Endothelial cell of hepatic sinusoid (primary cell): ENCODE measurements at regions not wholly inside any gene's neighbourhood (a gene's known extent, or its start where the extent isn't known, plus 50 kb on each side); places are given as distances from the start of the nearest gene placed in this dataset.

Experiments used
- in situ Hi-C: cut with HindIII; loops from 2 replicates; pipeline ENCODE4 v1.10.0; 2017; ENCODE audit warnings: low sequenced_read_pairs

GRCh38 chr2:71851094-71851750, 296.4 kb downstream of the CYP26B1 start:
- in situ Hi-C loops: no loop called here

GRCh38 chr2:71850306-71850801, 297.3 kb downstream of the CYP26B1 start:
- in situ Hi-C loops: no loop called here

- in situ Hi-C loops: no loop called here
Measured at GRCh38 chr2:71849607-71850305, 297.9 kb downstream of the CYP26B1 start.

- in situ Hi-C loops: no loop called here
Measured at GRCh38 chr2:71849111-71849510, 298.6 kb downstream of the CYP26B1 start.

- in situ Hi-C loops: no loop called here
Measured at GRCh38 chr2:71846669-71847291, 300.9 kb downstream of the CYP26B1 start.

- in situ Hi-C loops: no loop called here
Measured at GRCh38 chr2:71846072-71846471, 301.6 kb downstream of the CYP26B1 start.

- in situ Hi-C loops: loop anchor here (5.0 kb wide), 1 partner anchor 32 kb away; no protein-coding TSS in a partner anchor
Measured at GRCh38 chr2:71844967-71845366, 302.7 kb downstream of the CYP26B1 start.

GRCh38 chr2:71843391-71843850, 304.2 kb downstream of the CYP26B1 start:
- in situ Hi-C loops: loop anchor here (5.0 kb wide), 1 partner anchor 34 kb away; no protein-coding TSS in a partner anchor

- in situ Hi-C loops: loop anchor here (5.0 kb wide), 1 partner anchor 35 kb away; no protein-coding TSS in a partner anchor
Measured at GRCh38 chr2:71842744-71843143, 304.9 kb downstream of the CYP26B1 start.

GRCh38 chr2:71839826-71840225, 307.8 kb downstream of the CYP26B1 start:
- in situ Hi-C loops: loop anchor here (5.0 kb wide), 1 partner anchor 37 kb away; no protein-coding TSS in a partner anchor

GRCh38 chr2:71834796-71835195, 312.9 kb downstream of the CYP26B1 start:
- in situ Hi-C loops: no loop called here

- in situ Hi-C loops: no loop called here
Measured at GRCh38 chr2:71833855-71834560, 313.7 kb downstream of the CYP26B1 start.

GRCh38 chr2:71833272-71833671, 314.4 kb downstream of the CYP26B1 start:
- in situ Hi-C loops: no loop called here

GRCh38 chr2:71832844-71833243, 314.8 kb downstream of the CYP26B1 start:
- in situ Hi-C loops: no loop called here

- in situ Hi-C loops: no loop called here
Measured at GRCh38 chr2:71832388-71832787, 315.3 kb downstream of the CYP26B1 start.

- in situ Hi-C loops: no loop called here
Measured at GRCh38 chr2:71831193-71831577, 316.5 kb downstream of the CYP26B1 start.

- in situ Hi-C loops: no loop called here
Measured at GRCh38 chr2:71830497-71831192, 317.0 kb downstream of the CYP26B1 start.

GRCh38 chr2:71829008-71829407, 318.7 kb downstream of the CYP26B1 start:
- in situ Hi-C loops: no loop called here

- in situ Hi-C loops: no loop called here
Measured at GRCh38 chr2:71827973-71828372, 319.7 kb downstream of the CYP26B1 start.

GRCh38 chr2:71827524-71827901, 320.1 kb downstream of the CYP26B1 start:
- in situ Hi-C loops: no loop called here
